Nephron progenitor cell (in vitro differentiated cells): ENCODE measurements at regions not wholly inside any gene's neighbourhood (a gene's known extent, or its start where the extent isn't known, plus 50 kb on each side); places are given as distances from the start of the nearest gene placed in this dataset.
"Not testable (repeated sequence)": the region's sequence is repeated elsewhere in the genome, so short reads cannot be mapped to it uniquely, and the experiment has no call there.

ENCODE experiments used
- DNase-seq: peaks from one replicate; pipeline ENCODE4 v3.0.0; 2021
- H3K27ac Mint-ChIP-seq: 2 replicates; pipeline ENCODE4 v1.8.0; 2021; ENCODE audit warnings: mild to moderate bottlenecking, moderate library complexity, mixed read lengths
- H3K27me3 Mint-ChIP-seq: 2 replicates; pipeline ENCODE4 v1.8.0; 2021; ENCODE audit warnings: mild to moderate bottlenecking, low read depth, mixed read lengths; ENCODE audit not compliant: poor library complexity
- H3K36me3 Mint-ChIP-seq: 2 replicates; pipeline ENCODE4 v1.8.0; 2021; ENCODE audit warnings: low read depth, mixed read lengths
- H3K4me1 Mint-ChIP-seq: 2 replicates; pipeline ENCODE4 v1.8.0; 2021; ENCODE audit warnings: mixed read lengths
- H3K4me3 Mint-ChIP-seq: 2 replicates; pipeline ENCODE4 v1.8.0; 2021; ENCODE audit warnings: mild to moderate bottlenecking, moderate library complexity, mixed read lengths
- H3K9me3 Mint-ChIP-seq: 2 replicates; pipeline ENCODE4 v1.8.0; 2021; ENCODE audit warnings: mild to moderate bottlenecking, moderate library complexity, mixed read lengths
- CTCF ChIP-seq: fragments of 200-600 bp; sonication (generic); IDR thresholded peaks from 2 replicates; pipeline ENCODE4 v1.5.0; 2021; ENCODE audit warnings: antibody characterized with exemption

GRCh38 chr22:22754961-22755777 lies 110.8 kb downstream of the GGTLC2 start:
- Mint-ChIP-seq H3K27me3 (peaks cover 31% of the 10 kb centered on the region), H3K4me3 (no peak overlapping the region), H3K27ac (no peak overlapping the region), H3K36me3 (no peaks in the 10 kb centered on the region), H3K9me3 (no peaks in the 10 kb centered on the region), H3K4me1 (no peaks in the 10 kb centered on the region)
- no peak for TF ChIP-seq CTCF
- no peak for DNase-seq

GRCh38 chr22:22755778-22756100 lies 111.3 kb downstream of the GGTLC2 start:
- DNase-seq, result no peak
- no peak overlapping the region for H3K27ac Mint-ChIP-seq
- TF ChIP-seq CTCF, result no peak
- no peaks in the 10 kb centered on the region for H3K9me3 Mint-ChIP-seq
- H3K4me3 Mint-ChIP-seq, result no peak overlapping the region
- peaks cover 29% of the 10 kb centered on the region for H3K27me3 Mint-ChIP-seq
- no peaks in the 10 kb centered on the region for H3K36me3 Mint-ChIP-seq
- H3K4me1 Mint-ChIP-seq, result no peaks in the 10 kb centered on the region

- Mint-ChIP-seq H3K4me1 (no peaks in the 10 kb centered on the region), H3K9me3 (no peaks in the 10 kb centered on the region), H3K27me3 (peaks cover 31% of the 10 kb centered on the region), H3K4me3 (no peak overlapping the region), H3K36me3 (no peaks in the 10 kb centered on the region), H3K27ac (no peak overlapping the region)
- TF ChIP-seq CTCF, result no peak
- DNase-seq, result no peak
These were observed 111.7 kb downstream of the GGTLC2 start for GRCh38 chr22:22756109-22756508.

GRCh38 chr22:22756551-22757201 lies 112.3 kb downstream of the GGTLC2 start:
- H3K4me3 Mint-ChIP-seq, H3K27ac Mint-ChIP-seq, H3K36me3 Mint-ChIP-seq, H3K4me1 Mint-ChIP-seq, H3K9me3 Mint-ChIP-seq, DNase-seq: not testable (repeated sequence)
- H3K27me3 Mint-ChIP-seq, result peaks cover 31% of the 10 kb centered on the region

GRCh38 chr22:22758101-22758807 lies 113.8 kb downstream of the GGTLC2 start:
- H3K4me3 Mint-ChIP-seq, DNase-seq, H3K27ac Mint-ChIP-seq, H3K36me3 Mint-ChIP-seq, H3K9me3 Mint-ChIP-seq, H3K4me1 Mint-ChIP-seq: not testable (repeated sequence)
- H3K27me3 Mint-ChIP-seq, result peaks cover 24% of the 10 kb centered on the region

- H3K9me3 Mint-ChIP-seq, result no peaks in the 10 kb centered on the region
- no peaks in the 10 kb centered on the region for H3K36me3 Mint-ChIP-seq
- H3K27ac Mint-ChIP-seq, result peak overlapping the region; percentile 57
- no peak for TF ChIP-seq CTCF
- peaks cover 22% of the 10 kb centered on the region for H3K27me3 Mint-ChIP-seq
- H3K4me1 Mint-ChIP-seq, result no peaks in the 10 kb centered on the region
- H3K4me3 Mint-ChIP-seq, result no peak overlapping the region
- DNase-seq, result no peak
These were observed 115.0 kb downstream of the GGTLC2 start for GRCh38 chr22:22759371-22759770.
